SH-SY5Y (cell line): ENCODE measurements at regions not wholly inside any gene's neighbourhood (a gene's known extent, or its start where the extent isn't known, plus 50 kb on each side); places are given as distances from the start of the nearest gene placed in this dataset.

ENCODE experiments used
- GATA2 ChIP-seq: IDR thresholded peaks from 2 replicates; pipeline ENCODE4 v1.6.1; 2011; ENCODE audit warnings: mild to moderate bottlenecking, low read depth, low read length
- GATA3 ChIP-seq: IDR thresholded peaks from 2 replicates; pipeline ENCODE4 v1.6.1; 2011; ENCODE audit warnings: low read depth, mild to moderate bottlenecking, low read length, moderate library complexity

DNA sequence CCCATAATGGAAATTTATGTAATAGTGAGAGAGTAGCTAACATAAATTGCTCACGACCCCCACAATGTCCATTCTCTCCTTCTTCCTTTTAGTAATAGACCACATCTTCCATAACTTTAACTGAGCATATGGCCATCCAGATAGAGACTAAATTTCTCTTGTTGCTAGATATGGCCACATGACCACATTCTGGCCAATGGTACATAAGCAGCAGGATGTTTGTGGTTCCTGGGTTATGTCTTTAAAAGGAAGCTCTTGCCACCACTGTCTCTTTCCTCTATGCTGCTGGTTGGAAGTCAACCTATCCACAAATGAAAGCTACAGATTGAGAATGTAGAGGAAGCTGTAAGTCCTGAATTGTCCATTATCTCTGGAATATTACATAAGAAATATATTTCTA is 59.7 kb upstream of the NPHP3 start:
- TF ChIP-seq GATA2 (no peak), GATA3 (no peak)
